ENCODE measurements at regions not wholly inside any gene's neighbourhood (a gene's known extent, or its start where the extent isn't known, plus 50 kb on each side); places are given as distances from the start of the nearest gene placed in this dataset.

- Histone ChIP-seq H3K36me3 (ENCODE audit: control insufficient read depth in 2 of 2, insufficient read depth in 2 of 2, low read length in 1 of 2) (no peaks in the 10 kb centered on the region), H3K9ac (ENCODE audit: control insufficient read depth, insufficient read depth, low read length) (no peak overlapping the region), H2AFZ (ENCODE audit: control insufficient read depth, low read depth, low read length) (no peak overlapping the region), H3K4me1 (ENCODE audit: control insufficient read depth, insufficient read depth, low read length) (no peaks in the 10 kb centered on the region), H3K4me2 (ENCODE audit: control insufficient read depth, insufficient read depth) (no peak overlapping the region), H4K20me1 (ENCODE audit: control insufficient read depth, insufficient read depth) (no peaks in the 10 kb centered on the region), H3K27ac (ENCODE audit: control insufficient read depth, insufficient read depth) (no peak overlapping the region), H3K79me2 (ENCODE audit: control insufficient read depth, insufficient read depth, low read length) (no peaks in the 10 kb centered on the region), H3K4me3 (no peak overlapping the region), H3K27me3 (replicated peaks in 1 of 2; ENCODE audit: control insufficient read depth in 2 of 2, insufficient read depth in 2 of 2, low read length in 1 of 2) (no peaks in the 10 kb centered on the region), H3K9me3 (replicated peaks; ENCODE audit: control insufficient read depth, insufficient read depth, low read length) (no peaks in the 10 kb centered on the region)
- ChIA-PET POLR2A (no interaction called here), SMC1A (ENCODE audit: uncharacterized antibody, unreplicated experiment) (no interaction called here), RAD21 (ENCODE audit: unreplicated experiment) (no interaction called here), CTCF (no interaction called here)
- no peak for ATAC-seq
- FAIRE-seq, result no peak
- intact Hi-C loops (cut with micrococcal nuclease; ENCODE audit: unreplicated experiment) (no loop called here), in situ Hi-C loops (cut with MboI) (no loop called here)
- no peak for TF ChIP-seq PML (IDR thresholded peaks at IDR 0.05; ENCODE audit: low read length)
- no peak for TF ChIP-seq RCOR1 (conservative IDR thresholded peaks at IDR 0.05; ENCODE audit: low read depth, low read length)
- TF ChIP-seq TBL1XR1 (IDR thresholded peaks at IDR 0.05; ENCODE audit: low read depth, low read length), result no peak
- no peak for TF ChIP-seq CREB1 (IDR thresholded peaks at IDR 0.05; ENCODE audit: low read depth)
- TF ChIP-seq RAD21 (IDR thresholded peaks at IDR 0.05; ENCODE audit: insufficient read depth, low read depth, low read length), result no peak
- no peak for TF ChIP-seq JUND (IDR thresholded peaks at IDR 0.05; ENCODE audit: low read depth, low read length)
- no peak for TF ChIP-seq EP300 (IDR thresholded peaks at IDR 0.05; ENCODE audit: borderline replicate concordance in 1 of 2, control insufficient read depth in 1 of 2, low read depth in 2 of 2, low read length in 2 of 2)
- TF ChIP-seq SIN3A (IDR thresholded peaks at IDR 0.05; ENCODE audit: low read depth, low read length), result no peak
- no peak for TF ChIP-seq SUZ12 (IDR thresholded peaks at IDR 0.05; ENCODE audit: unreplicated experiment)
- TF ChIP-seq NFYA (IDR thresholded peaks at IDR 0.05; ENCODE audit: borderline replicate concordance, low read depth, low read length), result no peak
- no peak for TF ChIP-seq ZNF217 (IDR thresholded peaks at IDR 0.05)
- WGBS (ENCODE audit: insufficient coverage, insufficient replicate concordance, low lambda C conversion rate, missing lambda C conversion rate), result 19% methylated on average over 5 of the region's 5 CpGs
- BruUV-seq (replicated peaks), result no TSS peak
- no peak for DNase-seq (ENCODE audit: low read depth, low spot score)
These were observed 769.6 kb upstream of the CRIM1 start for GRCh38 chr2:35585972-35586371.

Measured in GM12878 (cell line).